ENCODE measurements at regions not wholly inside any gene's neighbourhood (a gene's known extent, or its start where the extent isn't known, plus 50 kb on each side); places are given as distances from the start of the nearest gene placed in this dataset.

GRCh38 chr11:130775306-130776060 is 140.8 kb downstream of the SNX19 start:
- no peak for TF ChIP-seq CTCF (IDR thresholded peaks at IDR 0.05)
- ATAC-seq (ENCODE audit: low FRiP score), result peak; percentile 64
- no peak for DNase-seq (ENCODE audit: low spot score)

- no peak for TF ChIP-seq CTCF (IDR thresholded peaks at IDR 0.05)
- no peak for DNase-seq (ENCODE audit: low spot score)
- no peak for ATAC-seq (ENCODE audit: low FRiP score)
These were observed 140.2 kb downstream of the SNX19 start for GRCh38 chr11:130776061-130776419.

GRCh38 chr11:130778026-130778425 is 138.3 kb downstream of the SNX19 start:
- DNase-seq (ENCODE audit: low spot score) (no peak), ATAC-seq (ENCODE audit: low FRiP score) (no peak)
- TF ChIP-seq CTCF (IDR thresholded peaks at IDR 0.05), result no peak

- no peak for ATAC-seq (ENCODE audit: low FRiP score)
- no peak for DNase-seq (ENCODE audit: low spot score)
These were observed 137.6 kb downstream of the SNX19 start for GRCh38 chr11:130778705-130779104.

GRCh38 chr11:130779267-130779666 is 137.0 kb downstream of the SNX19 start:
- no peak for DNase-seq (ENCODE audit: low spot score)
- ATAC-seq (ENCODE audit: low FRiP score), result no peak
- TF ChIP-seq CTCF (IDR thresholded peaks at IDR 0.05), result no peak

More at GRCh38 chr11:130778705-130779104, 137.6 kb downstream of the SNX19 start:
- no peak for TF ChIP-seq CTCF (IDR thresholded peaks at IDR 0.05)

- no peak for ATAC-seq (ENCODE audit: low FRiP score)
- TF ChIP-seq CTCF (IDR thresholded peaks at IDR 0.05), result no peak
- DNase-seq (ENCODE audit: low spot score), result no peak
These were observed 136.3 kb downstream of the SNX19 start for GRCh38 chr11:130779943-130780342.

GRCh38 chr11:130780437-130780836 is 135.8 kb downstream of the SNX19 start:
- no peak for ATAC-seq (ENCODE audit: low FRiP score)
- DNase-seq (ENCODE audit: low spot score), result no peak
- no peak for TF ChIP-seq CTCF (IDR thresholded peaks at IDR 0.05)
